ENCODE measurements at regions not wholly inside any gene's neighbourhood (a gene's known extent, or its start where the extent isn't known, plus 50 kb on each side); places are given as distances from the start of the nearest gene placed in this dataset.

DNA sequence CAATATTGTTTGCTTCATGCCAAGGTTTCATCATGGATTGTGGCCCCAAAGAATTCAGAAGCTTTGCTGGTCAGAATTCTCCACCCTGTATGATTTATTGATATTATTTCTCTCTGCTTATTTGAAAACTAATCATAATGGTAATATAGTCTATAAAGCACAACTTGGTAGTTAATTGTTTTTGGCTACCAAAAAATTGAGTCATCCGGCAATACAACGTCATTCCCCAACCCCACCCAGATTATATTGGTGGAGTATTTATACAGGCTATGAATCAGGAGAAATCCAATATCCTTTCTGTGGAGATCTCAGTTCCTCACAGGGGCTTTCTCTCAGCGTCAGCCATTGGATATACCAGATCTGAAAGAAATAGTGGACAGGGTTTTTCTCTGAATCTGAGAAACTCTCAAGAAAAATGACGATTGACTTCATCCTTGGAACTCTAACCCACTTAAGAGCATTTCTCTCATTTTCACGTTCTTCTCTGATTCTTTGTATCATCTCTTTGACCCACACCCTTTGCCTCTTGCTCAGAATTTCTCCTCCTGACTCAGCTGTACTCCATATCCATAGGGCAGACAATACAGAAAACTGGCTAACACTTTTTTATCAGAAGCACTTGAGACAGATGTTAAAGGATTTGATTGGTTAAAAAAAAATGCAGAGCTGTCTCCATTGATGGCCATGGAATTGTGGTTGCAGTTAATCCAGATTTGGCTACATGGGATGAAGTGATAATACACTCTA is 1055.8 kb upstream of the CADM2 start:
- no peak for DNase-seq

DNA sequence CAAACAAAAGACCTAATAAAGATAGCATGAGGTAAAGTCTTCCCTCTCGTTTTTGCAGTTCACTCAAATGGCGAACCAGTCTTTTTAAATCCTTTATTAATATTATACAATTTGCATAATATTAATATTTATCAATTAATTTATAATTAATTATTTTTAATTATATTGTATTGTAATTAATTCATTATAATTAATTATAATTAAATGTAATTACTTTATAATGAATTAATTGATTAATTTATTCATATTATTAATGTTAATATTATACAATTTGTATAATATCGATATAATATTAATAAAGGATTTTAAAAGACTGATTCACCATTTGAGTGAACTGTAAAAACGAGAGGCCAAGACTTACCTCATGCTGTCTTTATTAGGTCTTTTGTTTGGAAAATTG is 1045.4 kb upstream of the CADM2 start:
- DNase-seq = no peak

DNA sequence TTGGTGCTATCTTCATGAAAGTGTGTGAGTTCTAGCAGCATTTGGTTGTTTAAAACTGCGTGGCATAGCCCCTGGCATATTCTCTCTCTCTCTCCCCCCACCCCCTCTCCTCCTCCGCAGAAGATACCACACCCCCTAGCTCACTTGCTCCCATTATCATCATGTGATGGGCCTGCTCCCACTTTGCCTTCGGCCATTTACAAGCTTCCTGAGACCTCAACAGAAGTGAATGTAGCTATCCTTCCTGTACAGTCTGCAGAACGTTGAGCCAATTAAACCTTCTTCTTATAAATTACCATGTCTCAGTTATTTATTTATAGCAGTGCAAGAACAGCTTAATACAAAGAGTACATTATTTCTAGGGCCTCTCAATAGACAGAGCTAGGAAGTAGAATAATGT is 1032.5 kb upstream of the CADM2 start:
- no peak for DNase-seq

DNA sequence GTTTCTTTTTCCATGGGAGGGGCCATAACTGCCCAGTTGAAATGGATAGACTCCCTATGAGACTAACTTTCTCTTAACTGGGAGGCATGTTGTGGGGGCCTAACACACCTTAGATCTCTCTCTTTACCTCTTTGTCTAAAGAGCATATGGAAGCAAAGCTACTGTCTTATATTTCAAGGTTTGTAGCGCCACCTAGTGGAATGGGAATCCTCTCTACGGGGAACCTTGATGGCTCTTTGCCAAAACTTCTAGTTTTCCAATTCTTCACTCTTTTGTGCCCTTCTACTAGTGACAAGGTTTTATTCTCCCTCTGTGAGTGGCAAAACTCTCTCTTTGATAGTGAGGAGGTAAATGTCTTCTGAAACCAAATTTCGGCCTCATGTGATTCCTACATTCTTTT is 1030.4 kb upstream of the CADM2 start:
- no peak for DNase-seq

DNA sequence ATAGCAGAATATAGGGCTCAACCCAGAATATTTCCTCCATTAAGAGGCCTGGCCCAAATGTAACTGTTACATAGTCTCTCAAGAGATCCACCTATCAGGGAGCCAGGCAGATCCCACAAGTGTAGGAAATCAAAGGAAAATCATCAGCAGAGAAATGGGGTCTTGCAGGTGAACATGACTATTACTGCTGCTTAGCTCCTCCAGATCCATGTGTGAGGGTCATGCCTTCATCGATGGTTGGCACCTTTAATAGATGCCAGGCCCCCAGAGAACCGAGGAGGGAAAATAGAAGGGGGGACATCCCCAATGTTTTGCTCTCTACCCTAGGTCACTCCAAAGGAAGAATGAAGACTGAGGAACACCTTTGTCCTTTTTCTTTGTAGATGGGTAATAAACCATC is 1029.9 kb upstream of the CADM2 start:
- no peak for DNase-seq

DNA sequence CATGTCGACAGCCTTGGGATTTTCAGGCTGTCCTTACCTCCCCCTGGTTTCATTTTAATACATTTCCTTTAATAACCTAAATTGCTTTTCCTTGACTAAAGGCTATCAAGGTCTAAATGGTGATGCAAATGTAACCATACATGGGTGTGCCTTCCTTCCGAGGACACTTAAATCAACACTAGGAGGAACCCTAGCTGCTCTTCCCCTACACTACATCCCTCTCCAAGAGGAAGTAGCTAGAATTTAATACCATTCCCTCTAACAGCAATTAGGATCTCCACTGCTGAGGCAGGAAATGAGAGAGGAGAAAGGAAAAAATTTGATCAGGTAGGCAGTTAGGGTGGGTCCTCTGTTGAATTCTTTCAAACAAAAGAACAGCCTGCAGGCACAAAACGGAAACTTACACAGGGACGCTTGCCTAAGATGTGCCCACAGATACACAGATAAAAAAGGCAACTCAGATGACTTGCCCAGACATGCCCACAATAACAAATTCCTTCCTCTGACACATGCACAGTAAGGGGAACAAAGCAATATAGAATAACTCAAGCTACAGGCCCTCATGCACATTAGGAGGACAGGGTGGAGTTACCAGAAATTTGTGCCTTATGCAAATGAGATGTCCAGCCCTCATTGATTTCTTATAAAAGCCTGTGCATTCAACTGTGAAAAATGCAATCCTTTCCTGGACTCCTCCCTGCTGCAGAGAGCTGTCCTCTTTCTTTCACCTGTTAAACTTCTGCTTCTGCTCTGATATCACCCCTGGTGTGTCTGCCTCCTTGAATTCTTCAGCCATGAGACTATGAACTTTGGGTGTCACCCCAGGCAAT is 1024.4 kb upstream of the CADM2 start:
- no peak for DNase-seq

DNA sequence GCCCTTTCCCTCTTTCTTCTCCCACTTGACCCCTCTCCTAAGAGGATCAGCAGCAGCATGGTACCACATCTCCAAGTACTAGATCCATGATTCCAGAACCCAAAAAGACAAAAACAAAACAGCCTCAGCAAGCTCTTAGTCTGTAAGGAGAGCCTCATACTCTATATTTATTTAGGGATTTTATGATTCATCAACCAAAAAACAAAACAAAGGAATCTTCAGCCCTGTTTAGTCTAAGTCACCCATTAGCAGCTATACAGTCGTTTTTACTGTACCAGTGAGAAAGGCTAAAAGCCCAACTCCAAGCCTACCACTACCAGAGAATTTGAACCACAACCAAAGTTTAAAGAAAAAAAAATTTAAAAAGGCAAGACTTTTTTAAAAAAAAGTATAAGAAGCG is 1020.3 kb upstream of the CADM2 start:
- no peak for DNase-seq

DNA sequence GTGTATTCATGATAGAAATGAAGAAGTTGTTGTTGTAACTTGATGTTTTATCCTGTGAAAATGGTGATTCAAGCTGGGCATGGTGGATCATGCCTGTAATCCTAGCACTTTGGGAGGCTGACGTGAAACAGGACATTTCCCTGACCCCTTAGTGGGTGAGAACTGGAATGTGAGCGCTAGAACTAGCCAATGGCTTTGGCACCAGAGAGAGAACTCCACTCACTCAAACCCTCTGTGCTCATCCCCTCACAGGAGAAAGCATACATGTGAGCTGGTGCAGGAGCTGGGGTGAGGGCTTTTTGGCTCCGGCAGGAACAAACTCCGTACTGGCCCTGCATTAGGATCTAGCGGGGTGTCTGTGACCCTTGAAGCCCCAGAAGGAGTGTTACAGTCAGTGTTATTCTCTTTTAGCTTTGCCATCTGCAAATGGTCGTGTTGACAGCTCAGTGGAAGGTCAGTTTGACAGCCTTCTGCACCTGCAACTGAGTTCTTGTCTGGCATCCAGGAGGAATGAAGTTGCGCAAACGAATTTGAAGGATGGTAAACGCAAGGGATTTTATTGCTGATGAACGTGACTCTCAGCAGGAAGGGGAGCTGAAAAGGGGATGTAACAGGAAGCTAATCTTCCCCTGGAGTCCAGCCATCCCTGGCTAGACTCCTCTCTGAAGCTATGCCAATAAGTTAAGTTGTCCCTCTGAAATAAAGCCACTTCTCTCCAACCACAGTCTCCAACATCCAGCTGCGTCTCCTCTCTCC is 1016.6 kb upstream of the CADM2 start:
- no peak for DNase-seq

DNA sequence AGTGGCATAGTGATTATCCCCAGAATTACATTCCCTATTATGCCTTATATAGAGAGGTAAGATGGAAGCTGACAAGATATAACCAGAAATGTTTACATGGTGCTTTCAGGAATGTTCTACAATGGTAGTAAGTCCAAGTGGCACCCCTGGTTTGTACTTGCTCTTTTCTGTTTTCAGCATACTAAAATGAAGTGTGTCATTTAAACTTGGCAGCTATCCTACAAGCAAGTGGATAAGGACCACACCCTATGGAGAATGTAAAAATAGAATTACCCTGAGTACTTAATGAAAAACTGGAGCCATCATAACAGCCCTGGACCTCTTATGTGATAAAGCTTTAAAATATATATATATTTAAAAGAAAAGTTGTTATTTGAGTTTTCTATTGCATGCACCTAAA is 1012.7 kb upstream of the CADM2 start:
- no peak for DNase-seq

DNA sequence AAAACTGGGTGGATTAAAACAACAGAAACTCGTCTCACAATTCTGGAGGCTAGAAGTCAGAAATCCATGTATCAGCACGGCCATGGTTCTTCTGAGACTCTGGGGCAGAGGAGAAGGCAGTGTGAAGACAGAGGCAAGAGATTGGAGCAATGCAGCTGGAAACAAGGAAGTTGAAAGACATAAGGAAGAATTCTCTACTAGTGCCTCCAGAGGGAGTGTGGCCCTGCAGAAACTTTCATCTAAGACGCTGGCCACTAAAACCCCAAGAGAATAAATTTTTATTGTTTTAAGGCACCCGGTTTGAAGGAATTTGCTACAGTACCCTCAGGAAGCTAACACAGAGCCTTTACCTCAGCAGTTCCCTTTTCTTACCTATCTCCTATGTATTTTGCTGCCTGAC is 1012.2 kb upstream of the CADM2 start:
- DNase-seq = no peak

DNA sequence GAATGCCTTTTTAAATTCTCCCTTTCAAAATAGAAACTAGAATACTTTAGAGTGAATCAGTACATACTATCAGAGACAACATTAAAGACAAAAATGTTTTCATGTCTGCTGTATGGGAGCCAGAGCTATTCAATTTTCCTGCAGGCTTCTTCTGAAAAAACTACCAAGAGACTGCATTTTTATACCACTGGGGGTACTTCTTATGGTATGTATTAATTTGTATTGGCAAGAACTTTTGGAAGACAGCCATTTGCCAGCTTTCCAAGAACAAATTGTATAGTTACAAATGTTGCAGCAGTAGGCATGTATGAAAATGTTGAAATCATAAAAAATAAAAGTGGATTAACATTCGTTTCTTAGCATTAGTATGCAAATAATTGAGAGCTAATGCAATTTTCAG is 1010.0 kb upstream of the CADM2 start:
- DNase-seq = no peak

DNA sequence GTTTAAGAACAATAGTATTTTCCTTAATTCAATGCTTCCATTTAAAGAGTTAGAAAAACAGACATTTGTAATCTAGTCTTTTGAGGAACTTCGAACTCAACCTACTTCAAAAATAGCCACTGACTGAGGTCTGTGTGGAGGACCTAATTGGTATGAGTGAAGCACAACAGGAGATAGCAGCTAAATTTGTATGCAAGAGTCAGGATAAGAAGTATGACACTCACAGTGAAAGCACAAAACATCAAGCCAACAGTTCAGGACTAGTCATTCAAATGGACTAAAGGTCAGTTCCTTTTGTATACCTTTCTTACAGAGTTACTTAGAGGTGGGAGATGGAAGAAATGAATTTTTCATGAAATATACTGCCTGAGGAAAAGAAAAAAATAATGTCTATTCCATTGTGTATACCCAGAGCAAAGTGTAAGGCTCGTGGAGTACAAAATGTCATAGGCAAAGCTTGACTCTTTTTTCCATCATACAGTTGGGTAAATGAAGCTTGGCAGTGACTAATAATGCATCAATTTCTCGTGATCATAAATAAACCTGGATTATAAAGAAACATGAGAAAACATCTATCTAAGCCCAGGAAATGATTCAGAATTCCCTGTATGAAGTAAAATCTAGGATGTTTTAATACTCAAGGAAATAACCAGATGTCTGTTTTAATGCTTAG is 1005.2 kb upstream of the CADM2 start:
- no peak for DNase-seq

DNA sequence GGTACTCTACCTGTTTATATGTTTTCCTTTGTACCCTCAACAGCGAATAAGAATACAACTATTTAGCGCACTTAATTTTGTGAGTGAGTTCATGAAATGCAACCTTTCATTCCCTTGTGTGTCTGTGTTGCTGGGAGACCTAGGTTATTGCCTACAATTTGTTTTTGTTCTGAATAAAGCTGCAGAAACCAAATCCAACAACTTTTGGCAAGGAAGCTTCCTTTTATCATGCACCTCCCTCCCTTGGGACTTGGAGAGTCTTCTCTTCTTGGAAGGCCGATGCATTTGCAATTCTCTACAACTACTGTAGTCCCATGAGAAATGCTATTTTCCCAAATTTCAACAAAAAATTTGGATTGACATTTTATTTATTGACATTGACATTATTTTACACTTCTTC is 1002.4 kb upstream of the CADM2 start:
- no peak for DNase-seq

DNA sequence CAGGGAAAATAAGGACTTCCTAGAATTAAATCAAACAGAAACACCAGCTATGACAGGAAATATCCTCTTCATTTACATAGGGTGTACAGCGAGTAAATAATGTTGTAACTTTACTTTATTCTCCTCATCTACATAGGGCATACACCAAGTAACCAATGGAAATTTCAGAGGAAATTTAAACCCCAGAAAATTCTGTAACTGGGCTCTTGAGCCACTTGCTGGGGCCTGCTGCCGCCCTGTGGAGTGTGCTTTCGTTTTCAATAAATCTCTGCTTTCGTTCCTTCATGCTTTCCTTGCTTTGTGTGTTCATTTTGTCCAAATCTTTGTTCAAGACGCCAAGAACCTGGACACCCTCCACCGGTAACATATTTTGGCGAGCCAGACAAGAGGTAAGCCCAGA is 990.4 kb upstream of the CADM2 start:
- DNase-seq = no peak

DNA sequence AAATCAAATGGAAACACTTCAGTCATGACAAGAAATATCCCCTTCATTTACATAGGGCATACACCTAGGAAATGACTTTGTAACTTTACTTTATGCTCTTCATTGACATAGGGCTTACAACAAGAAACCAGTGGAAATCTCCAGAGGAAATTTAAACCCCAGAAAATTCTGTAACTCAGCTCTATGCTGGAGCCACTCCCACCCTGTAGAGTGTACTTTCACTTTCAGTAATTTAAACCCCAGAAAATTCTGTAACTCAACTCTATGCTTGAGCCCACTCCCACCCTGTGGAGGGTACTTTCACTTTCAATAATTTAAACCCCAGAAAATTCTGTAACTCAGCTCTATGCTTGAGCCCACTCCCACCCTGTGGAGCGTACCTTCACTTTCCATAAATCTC is 987.1 kb upstream of the CADM2 start:
- DNase-seq = no peak

DNA sequence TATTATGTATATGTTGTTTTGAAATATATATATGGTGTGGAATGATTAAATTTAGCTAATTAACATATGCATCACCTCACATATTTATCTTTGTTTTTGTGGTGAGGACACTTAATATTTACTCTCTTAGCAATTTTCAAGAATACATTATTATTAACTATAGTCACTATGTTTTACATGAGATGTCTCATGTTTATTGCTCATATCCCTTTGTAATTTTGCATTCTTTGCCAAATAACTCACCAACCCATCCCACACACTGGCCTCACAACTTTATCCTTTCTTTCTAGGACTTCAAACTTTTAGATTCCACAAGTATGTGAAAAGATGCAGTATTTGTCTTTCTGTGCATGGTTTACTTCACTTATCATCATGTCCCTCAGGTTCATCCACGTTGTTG is 950.2 kb upstream of the CADM2 start:
- DNase-seq = no peak

DNA sequence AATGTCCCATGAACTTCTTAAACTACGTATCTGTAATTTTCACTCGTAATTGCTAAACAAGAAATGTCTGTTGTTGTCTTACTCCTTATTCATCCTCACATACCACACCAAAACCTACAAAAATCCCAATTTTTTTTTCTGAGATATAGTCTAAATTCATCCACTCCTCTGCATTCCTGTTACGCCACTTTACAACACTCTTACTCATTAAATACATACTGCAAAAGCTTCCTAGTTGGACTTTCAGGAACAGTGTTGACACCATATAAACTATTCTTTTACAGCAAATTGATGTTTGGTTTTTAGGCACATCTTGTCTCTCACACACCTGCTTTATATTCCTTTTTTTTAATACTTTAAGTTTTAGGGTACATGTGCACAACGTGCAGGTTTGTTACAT is 934.9 kb upstream of the CADM2 start:
- DNase-seq = no peak

DNA sequence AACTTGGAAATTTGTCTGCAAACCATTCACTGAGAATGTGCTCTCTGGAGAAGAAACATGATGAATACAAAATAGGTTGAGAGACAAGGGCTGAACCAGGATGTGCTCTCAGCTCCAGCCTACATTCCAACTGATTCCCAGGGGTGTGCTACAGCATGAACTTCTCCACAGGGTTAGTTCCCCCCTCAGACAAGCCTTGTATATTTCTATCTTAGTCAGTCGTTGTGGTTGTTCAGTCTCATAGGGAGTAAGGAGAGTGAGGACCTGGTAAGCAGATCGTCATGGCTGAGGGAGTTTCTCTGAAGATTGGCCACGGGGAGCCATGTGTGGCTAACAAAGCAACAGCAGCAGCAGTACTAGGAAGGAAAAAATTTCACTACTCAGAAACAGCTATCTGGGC is 919.7 kb upstream of the CADM2 start:
- peak; percentile 35 for DNase-seq

DNA sequence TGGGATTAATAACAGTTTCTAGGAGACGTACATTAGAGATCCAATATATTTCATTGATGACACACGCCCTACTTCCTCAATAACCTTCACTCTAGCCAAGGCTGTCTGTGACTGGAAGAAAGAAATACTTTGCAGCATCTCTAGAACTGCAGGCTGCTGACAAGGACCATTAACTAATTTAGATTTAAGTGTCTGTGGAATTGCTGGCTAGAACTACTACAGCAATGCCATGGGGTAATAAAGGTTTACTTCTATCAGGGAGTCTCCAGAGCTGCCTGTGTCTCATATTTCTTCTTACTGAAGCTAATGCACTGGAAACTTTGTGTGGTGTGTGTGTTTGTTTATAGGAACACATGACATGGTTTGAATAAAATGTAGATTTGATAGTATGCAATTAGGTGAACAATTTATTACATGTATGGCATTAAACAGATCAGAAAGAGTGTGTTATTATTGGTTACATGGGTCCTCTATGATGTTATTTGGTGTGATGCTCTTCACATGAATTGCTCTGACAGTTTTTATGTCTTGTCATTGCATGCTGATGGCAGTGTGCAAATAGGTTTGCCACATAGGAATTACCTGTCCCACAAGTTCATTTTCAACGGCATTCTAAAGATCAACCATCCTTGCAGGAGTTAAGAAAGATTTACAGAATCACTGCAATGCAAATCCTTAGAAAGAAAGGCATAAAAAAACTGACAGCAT is 916.2 kb upstream of the CADM2 start:
- no peak for DNase-seq

DNA sequence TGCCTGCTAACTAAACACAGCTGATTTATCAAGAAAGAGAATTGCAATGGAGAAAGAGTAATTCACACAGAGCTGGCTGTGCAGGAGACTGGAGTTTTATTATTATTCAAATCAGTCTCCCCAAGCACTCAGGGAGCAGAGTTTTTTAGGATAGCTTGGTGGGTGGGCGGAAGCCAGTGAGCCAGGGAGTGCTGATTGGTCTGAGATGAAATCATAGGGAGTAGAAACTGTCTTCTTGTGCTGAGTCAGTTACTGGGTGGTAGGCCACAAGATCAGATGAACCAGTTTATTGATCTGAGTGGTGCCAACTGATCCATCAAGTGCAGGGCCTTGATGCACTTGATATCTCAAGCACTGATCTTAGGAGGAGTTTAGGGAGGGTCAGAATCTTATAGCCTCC is 891.9 kb upstream of the CADM2 start:
- no peak for DNase-seq

DNA sequence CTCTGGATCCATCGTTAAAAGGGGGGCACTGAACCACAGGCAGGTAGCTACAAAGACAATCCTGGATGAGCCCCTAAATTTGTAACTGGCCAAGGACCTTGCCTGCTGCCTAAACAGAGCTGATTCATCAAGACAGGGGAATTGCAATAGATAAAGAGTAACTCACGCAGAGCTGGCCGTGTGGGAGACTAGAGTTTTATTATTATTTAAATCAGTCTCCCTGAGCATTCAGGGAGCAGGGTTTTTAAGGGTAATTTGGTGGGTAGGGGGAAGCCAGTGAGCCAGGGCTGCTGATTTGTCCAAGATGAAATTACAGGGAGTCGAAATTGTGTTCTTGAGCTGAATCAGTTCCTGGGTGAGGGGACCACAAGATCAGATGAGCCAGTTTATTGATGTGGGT is 885.1 kb upstream of the CADM2 start:
- DNase-seq = no peak

DNA sequence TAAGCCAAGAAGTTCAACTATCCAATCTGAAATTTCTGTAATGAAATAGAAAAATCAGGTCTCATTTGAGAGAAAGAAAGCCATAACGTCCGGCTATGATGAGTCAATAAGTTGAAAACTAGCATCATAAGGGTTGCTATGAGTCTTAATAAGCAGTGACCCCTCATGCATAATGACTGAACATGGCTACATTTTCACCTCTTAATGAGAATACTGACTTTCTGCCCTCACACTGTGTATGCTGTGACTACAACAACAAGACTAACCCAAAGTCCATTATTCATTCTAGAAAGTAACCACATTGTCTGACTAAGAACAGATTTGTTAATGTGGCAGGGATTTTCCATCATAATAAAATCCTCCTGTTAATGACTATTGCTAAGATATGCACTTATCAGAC is 884.0 kb upstream of the CADM2 start:
- no peak for DNase-seq

DNA sequence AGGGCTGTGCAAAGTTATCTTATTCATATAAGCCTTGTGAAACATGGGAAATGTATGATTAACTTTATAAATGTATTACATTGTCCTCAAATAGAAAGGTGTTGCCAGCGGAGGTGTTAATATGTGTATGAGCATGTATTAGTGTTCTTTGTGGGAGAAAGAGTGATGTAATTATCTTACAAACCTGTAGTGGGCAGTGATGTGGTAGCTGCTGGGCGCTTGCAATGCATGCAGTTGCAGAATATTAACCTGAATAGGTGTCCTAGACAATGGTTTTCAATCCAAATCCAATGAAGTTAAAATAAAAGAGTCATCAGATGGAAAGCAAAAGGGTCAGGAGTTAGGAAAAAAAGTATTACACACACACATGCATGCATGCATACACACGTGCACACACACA is 881.3 kb upstream of the CADM2 start:
- DNase-seq = no peak

Data from fibroblast of skin of right biceps (primary cell).